Skin of body (tissue), 1 donor: ENCODE measurements at regions not wholly inside any gene's neighbourhood (a gene's known extent, or its start where the extent isn't known, plus 50 kb on each side); places are given as distances from the start of the nearest gene placed in this dataset.
"Not testable (repeated sequence)": the region's sequence is repeated elsewhere in the genome, so short reads cannot be mapped to it uniquely, and the experiment has no call there.

Experiments
- DNase-seq: peaks from one replicate; lab custom pipeline; 2025; lab: John Stamatoyannopoulos, UW

GRCh38 chr5:86977190-86977589, 290.5 kb upstream of the RASA1 start:
- no peak for DNase-seq

DNA sequence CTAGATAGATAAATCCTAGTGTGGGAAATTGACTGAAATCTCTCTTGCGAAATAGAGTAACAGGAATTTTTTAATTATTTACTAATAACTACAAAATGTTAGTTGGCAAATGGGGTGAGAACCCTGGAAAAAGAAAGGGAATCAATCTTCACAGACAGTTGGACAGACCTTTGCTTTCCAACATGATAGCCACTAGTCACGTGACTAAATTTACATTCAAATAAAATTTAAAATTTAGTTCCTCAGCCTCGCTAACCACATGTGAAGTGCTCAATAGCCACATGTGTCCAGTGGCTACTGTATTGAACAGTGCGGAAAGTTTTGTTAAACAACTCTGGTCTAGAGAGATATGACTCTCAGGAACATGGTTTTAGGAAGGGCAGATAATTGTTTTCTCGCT, 289.9 kb upstream of the RASA1 start:
- DNase-seq: no peak

GRCh38 chr5:86979811-86980411, 287.8 kb upstream of the RASA1 start:
- DNase-seq: no peak

DNA sequence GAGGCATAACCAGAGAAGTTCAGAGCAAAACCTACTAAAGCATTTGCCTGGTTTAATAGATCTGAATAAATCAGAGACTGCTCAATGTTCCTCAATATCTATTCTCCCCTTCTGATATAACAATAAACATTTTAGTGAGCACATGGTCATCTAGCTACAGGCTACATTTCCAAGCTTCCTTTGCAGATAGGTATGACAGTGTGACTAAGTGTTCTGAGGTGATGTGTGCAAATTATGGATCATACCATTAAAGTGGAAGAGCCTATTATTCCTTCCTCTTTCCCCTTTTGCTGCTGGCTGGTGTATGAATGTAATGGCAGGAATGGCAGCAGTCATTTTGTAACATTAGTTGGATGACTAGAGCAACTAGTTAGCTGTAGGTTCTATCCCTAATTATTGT, 285.8 kb upstream of the RASA1 start:
- no peak for DNase-seq

- DNase-seq: no peak
Observed at GRCh38 chr5:86983208-86983607, 284.5 kb upstream of the RASA1 start.

GRCh38 chr5:86986837-86987236, 280.8 kb upstream of the RASA1 start:
- DNase-seq: no peak

DNA sequence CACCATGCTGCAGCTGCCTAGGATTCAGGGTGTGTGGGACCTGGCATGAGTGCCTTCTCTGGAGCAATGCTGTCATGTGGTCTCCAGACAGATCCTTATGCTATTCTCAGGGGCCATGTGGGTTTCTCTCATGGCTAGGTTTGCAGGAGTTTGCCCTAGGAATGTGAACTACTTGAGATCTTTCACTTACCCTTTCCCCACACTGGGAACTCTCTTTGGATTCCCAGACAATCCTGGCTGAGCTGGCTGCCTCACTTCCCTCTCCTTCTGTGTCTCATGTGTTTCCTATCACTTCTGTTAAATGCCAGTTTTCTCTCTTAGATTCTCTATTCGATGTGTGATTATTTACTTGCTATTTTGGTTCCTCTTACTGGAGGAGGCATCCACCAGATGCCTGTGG, 270.2 kb upstream of the RASA1 start:
- DNase-seq: no peak

DNA sequence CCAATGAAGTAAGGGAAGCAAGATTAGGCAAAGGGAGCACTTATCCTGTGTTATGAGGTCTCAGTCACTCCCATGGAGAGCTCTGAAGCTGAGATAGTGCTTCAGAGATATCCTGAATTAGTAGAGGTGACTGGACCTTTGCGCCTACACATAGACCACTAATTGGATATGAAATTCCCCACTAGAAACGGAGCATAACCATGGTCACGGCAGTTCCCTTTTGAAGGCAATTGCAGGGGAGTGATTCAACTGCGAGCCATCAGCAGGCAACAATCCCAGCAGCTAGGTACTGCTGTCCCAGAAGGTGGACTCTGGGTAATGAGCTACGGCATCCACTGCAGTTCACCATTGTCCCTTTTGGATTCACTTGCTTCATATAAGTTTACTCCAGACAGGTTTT, 267.7 kb upstream of the RASA1 start:
- DNase-seq: no peak

DNA sequence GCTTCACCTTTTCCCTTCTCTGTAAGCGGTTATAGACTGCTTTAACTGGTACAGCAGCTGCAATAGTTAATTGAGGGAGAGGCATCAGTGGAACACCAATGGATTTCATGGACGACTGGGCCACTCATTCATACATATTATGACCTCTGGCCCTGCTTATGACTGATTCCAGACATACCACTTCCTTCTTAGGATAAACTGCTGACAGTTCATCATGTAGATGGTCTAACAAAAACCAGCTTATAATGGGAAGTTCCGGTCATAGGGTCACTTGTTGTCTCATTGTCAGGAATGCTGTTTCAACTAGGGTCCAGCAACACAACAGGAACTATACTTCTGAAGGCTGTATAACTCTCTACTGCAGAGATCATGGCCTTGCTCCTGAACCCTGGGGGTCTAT, 265.2 kb upstream of the RASA1 start:
- DNase-seq: peak; percentile 7

DNA sequence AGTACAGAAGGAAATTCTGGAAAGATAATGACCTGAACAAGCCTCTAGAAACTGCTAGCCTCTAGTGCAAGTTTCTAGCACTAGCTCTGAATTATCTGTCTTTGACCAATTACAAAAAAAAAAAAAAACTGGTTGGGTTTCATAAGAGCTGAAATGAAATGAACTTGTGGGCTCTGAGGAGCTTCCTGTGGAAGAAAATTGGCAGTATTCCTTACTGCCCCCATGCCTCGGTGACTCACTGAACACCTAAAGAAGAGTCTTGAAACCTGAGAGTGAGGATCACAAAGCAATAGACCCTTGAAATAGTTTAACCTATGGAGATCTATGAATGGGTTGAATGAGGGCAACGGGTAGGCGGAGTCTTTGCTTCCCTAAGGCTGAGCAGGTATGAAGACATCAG, 263.6 kb upstream of the RASA1 start:
- no peak for DNase-seq

DNA sequence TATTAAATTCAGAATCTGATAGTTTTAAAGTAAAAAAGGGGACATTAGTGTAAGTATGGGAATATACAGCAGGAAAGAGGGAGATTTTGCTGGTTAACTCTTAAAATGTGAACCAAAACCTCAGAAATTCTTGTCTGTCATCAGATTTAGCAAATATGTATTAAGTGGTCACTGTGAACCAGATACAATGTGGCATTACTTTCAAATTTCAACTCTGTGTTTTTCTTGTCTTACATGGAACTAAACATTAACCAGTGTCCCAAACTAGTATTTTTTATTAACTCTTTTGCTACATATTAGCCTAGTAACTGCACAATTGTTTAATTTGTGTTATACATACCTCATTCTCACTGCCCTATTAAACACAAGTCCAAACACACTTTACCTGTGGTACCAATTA, 259.9 kb upstream of the RASA1 start:
- DNase-seq: no peak

DNA sequence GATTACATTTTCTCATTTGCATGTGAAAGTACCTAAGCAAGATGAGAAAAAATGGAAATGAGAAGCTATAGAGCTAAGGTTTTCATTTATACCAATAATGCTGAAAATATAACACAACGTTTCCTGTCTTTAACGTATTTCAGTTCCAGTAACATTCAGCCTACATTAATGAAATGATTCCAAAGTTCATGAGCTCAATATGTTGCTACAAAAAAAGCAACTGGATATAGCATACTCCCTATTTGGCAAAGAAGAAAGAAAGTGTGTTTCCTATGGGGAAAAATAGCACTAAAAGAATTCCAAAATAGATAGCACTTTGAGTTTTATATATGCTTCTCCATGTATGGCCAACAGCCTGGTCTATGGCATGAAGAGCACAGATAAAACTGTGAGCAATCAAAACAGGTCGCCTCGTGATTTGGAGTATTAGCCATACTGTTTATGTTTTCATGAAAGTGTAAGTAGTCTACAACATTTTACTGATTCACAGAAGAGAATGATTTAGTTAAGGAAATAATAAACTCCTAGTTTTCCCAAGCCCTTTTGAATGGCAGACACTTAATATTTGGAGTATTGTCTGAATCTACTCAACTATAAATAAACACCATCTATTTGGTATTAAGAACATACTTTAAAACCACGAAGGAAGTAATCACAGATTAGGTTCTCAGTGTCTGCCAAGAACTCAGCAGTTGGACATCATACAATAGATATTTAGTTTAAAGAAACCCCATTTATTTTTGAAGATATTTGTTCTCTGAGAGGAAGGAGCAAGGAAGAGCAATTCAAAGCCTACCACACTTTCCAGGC, 258.7 kb upstream of the RASA1 start:
- no peak for DNase-seq

DNA sequence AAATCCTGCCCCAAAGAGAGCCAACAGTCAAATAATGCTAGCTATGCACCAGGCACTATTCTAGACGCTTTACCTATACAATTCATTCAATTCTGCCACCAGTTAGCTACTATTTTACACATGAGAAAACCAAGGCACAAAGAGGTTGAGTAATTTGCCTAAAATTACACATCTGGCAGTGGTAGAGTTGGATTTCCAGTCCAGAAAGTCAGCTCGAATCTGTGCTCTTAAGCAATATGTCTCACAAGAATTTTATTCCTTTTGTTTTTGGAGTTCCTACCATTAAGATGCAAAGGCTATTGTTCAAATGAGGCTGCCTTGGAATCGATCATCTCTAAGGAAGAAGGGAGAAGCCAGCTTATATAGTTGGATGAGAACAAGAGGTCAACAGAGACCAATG, 256.9 kb upstream of the RASA1 start:
- DNase-seq: no peak

DNA sequence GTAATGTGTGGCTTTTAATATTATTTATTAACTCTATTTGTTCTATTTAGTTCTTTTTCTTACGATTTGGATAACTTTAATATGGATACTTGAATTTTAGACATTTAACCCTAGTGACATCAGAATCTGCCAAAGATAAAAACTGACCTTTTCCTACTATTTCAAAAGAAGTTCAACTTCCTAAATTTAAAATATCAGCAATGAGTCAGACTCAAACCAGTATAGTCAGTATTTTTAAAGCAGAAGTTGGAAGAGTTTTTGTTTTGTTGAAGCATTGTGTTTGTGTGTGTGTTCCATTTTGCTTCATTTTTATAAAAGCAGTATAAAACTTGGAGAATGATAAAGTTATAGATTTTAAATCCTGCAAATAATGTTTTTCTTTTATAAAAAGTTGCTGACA, 251.8 kb upstream of the RASA1 start:
- no peak for DNase-seq

GRCh38 chr5:87020099-87020934, 247.4 kb upstream of the RASA1 start:
- DNase-seq: no peak

DNA sequence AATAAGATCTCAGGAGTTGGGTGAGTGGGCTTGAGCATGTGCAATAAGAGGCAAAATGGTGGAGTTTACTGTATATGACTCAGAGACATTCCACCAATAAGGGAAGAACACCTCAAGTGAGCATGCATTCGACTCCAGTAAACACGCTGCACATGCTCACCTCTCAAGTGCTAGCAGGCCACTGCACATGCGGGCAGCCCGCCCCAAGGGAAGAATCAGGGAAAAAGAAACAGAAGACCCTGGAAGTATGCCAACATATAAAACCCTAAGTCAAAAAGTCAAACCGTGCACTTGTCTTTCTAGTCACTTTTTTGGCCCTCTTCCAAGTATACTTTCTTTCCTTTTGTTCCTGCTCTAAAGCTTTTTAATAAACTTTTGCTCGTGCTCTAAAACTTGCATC, 245.3 kb upstream of the RASA1 start:
- DNase-seq: no peak

DNA sequence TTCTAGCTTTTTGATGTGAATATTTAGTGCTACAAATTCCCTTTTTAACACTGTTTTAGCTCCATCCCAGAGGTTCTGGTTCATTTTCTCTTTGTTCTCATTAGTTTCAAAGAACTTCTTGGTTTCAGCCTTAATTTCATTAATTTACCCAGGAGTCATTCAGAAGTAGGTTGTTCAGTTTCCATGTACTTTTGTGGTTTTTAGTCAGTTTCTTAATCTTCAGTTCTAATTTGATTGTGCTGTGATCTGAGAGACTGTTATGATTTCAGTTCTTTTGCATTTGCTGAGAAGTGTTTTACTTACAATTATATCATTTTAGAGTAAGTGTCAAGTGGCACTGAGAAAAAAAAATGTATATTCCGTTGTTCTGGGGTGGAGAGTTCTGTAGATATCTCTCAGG, 240.1 kb upstream of the RASA1 start:
- DNase-seq: no peak

DNA sequence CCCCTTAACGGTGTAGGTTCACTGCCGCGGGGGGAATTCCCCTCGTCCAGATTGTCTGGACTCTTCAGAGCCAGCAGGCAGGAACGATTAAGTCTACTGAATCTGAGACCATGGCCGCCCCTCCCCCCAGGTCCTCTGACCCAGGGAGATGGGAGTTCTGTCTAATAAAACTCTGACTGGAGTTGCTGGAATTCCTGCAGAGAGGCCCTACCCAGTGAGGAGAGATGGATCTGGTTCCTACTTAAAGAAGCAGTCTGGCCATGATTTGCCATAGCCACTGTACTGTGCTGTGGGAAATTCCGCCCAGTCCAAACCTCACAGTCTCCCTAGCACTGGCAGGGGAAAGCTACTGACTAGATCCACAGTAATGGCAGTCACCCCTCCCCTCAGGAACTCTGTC, 237.7 kb upstream of the RASA1 start:
- no peak for DNase-seq

DNA sequence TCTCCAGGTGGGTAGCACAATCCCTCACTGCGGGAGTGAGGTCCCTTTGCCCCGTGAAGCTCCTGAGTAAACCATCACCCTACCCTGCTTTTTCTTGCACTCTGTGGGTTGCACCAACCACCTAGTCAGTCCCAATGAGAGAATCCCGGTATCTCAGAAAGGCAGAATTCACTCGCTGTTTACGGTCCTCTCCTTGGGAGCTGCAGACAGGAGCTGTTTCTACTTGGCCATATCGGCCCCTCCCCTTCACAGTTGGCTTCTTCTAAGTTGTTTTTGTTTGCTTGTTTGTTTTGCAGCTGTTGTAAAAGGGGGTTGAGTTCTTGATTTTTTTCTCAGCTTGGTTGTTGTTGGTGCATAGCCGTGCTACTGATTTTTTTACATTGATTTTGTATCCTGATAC, 237.0 kb upstream of the RASA1 start:
- DNase-seq: no peak

- no peak for DNase-seq
Observed at GRCh38 chr5:87034557-87034956, 233.1 kb upstream of the RASA1 start.

DNA sequence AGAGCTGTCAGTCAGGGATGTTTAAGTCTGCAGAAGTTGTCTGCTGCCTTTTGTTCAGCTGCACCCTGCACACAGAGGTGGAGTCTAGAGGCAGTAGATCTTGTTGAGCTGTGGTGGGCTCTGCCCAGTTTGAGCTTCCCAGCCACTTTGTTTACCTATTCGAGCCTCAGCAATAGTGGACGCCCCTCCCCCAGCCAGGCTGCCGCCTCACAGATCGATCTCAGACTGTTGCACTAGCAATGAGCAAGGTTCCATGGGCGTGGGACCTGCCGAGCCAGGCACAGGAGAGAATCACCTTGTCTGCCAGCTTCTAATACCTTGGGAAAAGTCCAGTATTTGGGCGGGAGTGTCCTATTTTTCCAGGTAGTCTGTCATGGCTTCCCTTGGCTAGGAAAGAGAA, 225.1 kb upstream of the RASA1 start:
- DNase-seq: no peak

DNA sequence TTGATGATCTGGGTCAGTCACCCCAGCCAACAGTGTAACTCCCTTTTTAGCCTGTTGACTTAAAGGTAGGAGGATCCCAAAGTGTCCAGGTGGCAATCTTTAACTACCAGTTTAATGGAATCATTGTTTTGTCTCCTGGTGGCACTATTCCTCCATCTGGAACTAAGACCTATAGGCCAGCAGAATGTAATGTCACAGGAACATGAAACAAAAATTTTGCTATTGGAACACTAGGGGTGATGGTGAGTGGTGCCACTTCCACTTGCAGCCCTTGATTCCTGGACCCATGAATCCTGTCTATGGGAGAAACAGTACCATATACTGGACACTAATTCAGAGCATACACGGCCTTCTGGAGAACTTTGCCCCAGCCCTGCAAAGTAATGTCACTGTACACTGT, 219.5 kb upstream of the RASA1 start:
- DNase-seq: no peak

GRCh38 chr5:87049012-87049411, 218.7 kb upstream of the RASA1 start:
- not testable (repeated sequence) for DNase-seq
